SH-SY5Y (cell line): ENCODE measurements at regions not wholly inside any gene's neighbourhood (a gene's known extent, or its start where the extent isn't known, plus 50 kb on each side); places are given as distances from the start of the nearest gene placed in this dataset.

Experiments used
- GATA2 ChIP-seq: IDR thresholded peaks from 2 replicates; pipeline ENCODE4 v1.6.1; 2011; ENCODE audit warnings: mild to moderate bottlenecking, low read depth, low read length
- GATA3 ChIP-seq: IDR thresholded peaks from 2 replicates; pipeline ENCODE4 v1.6.1; 2011; ENCODE audit warnings: low read depth, mild to moderate bottlenecking, low read length, moderate library complexity

- TF ChIP-seq GATA3, result no peak
- TF ChIP-seq GATA2, result no peak
Observed at GRCh38 chr1:213393860-213394259, 342.8 kb downstream of the RPS6KC1 start.
